HepG2 (cell line): ENCODE measurements at regions not wholly inside any gene's neighbourhood (a gene's known extent, or its start where the extent isn't known, plus 50 kb on each side); places are given as distances from the start of the nearest gene placed in this dataset.

Source experiments
- ATAC-seq: fragments of 200-7000 bp; cut with Tn5 transposase; 3 replicates; pipeline ENCODE4 v1.9.1; 2020; ENCODE audit warnings: mild to moderate bottlenecking, moderate library complexity
- BruUV-seq: library from RNA; stranded (reverse); fragments of 400-500 nt; replicated peaks from 2 replicates; lab custom pipeline; 2021; lab: Mats Ljungman, UMichigan
- CTCF ChIA-PET: fragments of 300-600 bp; formaldehyde crosslinking; extraction: SDS; loops from one replicate; lab custom pipeline; 2021; ENCODE audit warnings: low total read pairs, inconsistent platforms, low intra/inter-chr PET ratio; lab: Yijun Ruan, JAX
- POLR2A ChIA-PET: fragments of 350-600 bp; sonication (Branson Sonifier 250); formaldehyde crosslinking; loops from one replicate; lab custom pipeline; 2020; ENCODE audit warnings: antibody characterized with exemption, inconsistent platforms; lab: Yijun Ruan, JAX
- DNase-seq: peaks from one replicate; pipeline ENCODE4 v3.0.0-alpha.2; 2015; ENCODE audit warnings: low spot score
- FAIRE-seq: peaks from 3 replicates; lab custom pipeline; 2011; peaks lifted over from hg19 to GRCh38; lab: Jason Lieb, UNC
- H2AFZ ChIP-seq: one replicate; pipeline ENCODE4 v1.6.1; 2011; ENCODE audit warnings: low read length, inconsistent platforms
- H3K27ac ChIP-seq: fragments of 300-600 bp; 3 replicates; pipeline ENCODE4 v1.8.0; 2011; ENCODE audit warnings: mixed run types, mild to moderate bottlenecking, mixed read lengths, low read length, inconsistent platforms; ENCODE audit not compliant: insufficient read depth; ENCODE audit errors: extremely low read length
- H3K27me3 ChIP-seq, 2 experiments: fragments of 200-600 bp in 1 of 2; 2 replicates in 1 of 2; 3 replicates in 1 of 2; pipeline versions ENCODE4 v1.6.0 to v1.8.0; 2011; ENCODE audit warnings: low read length in 2 of 2, mild to moderate bottlenecking in 2 of 2, moderate library complexity in 2 of 2, inconsistent platforms in 1 of 2; ENCODE audit not compliant: insufficient read depth in 2 of 2, control insufficient read depth in 1 of 2
- H3K36me3 ChIP-seq, 2 experiments: fragments of 200-600 bp in 1 of 2; replicated peaks in 1 of 2; 2 replicates in 1 of 2; 3 replicates in 1 of 2; pipeline versions ENCODE4 v1.5.1 to v1.8.0; 2011; ENCODE audit warnings: low read length in 2 of 2, inconsistent platforms in 1 of 2; ENCODE audit not compliant: insufficient read depth in 2 of 2, control insufficient read depth in 1 of 2
- H3K4me1 ChIP-seq: 2 replicates; pipeline ENCODE4 v1.5.1; 2012; ENCODE audit warnings: low read length, inconsistent platforms; ENCODE audit not compliant: insufficient read depth
- H3K4me2 ChIP-seq: 2 replicates; pipeline ENCODE4 v1.6.0; 2011; ENCODE audit warnings: low read depth, low read length, inconsistent platforms
- H3K4me3 ChIP-seq, 3 experiments: fragments of 200-600 bp in 1 of 3; sonication (generic), shearing (Covaris generic) in 1 of 3; replicated peaks in 1 of 3; 2 replicates each; pipeline ENCODE4 v1.5.1; 2011 to 2016; ENCODE audit warnings: low read length in 3 of 3, inconsistent platforms in 2 of 3, low read depth in 2 of 3, mild to moderate bottlenecking in 2 of 3, control low read depth in 1 of 3, mixed read lengths in 1 of 3; ENCODE audit not compliant: insufficient read depth in 1 of 3
- H3K79me2 ChIP-seq: one replicate; pipeline ENCODE4 v1.6.1; 2011; ENCODE audit warnings: low read length, inconsistent platforms; ENCODE audit not compliant: insufficient read depth
- H3K9ac ChIP-seq: 2 replicates; pipeline ENCODE4 v1.6.0; 2011; ENCODE audit warnings: mild to moderate bottlenecking, low read depth, low read length, inconsistent platforms; ENCODE audit not compliant: insufficient read depth
- H3K9me3 ChIP-seq: 2 replicates; pipeline ENCODE4 v1.5.1; 2012; ENCODE audit warnings: mild to moderate bottlenecking, low read length
- H4K20me1 ChIP-seq: 2 replicates; pipeline ENCODE4 v1.6.0; 2011; ENCODE audit warnings: inconsistent platforms, mild to moderate bottlenecking, low read length, moderate library complexity; ENCODE audit not compliant: insufficient read depth
- ATF2 ChIP-seq: sonication (generic); formaldehyde crosslinking; IDR thresholded peaks from 2 replicates; pipeline ENCODE4 v1.4.0; 2020; ENCODE audit warnings: missing genetic modification reagents
- ATRX ChIP-seq: sonication (generic); formaldehyde crosslinking; IDR thresholded peaks from 2 replicates; pipeline ENCODE4 v1.4.0; 2020; ENCODE audit warnings: missing genetic modification reagents, borderline replicate concordance
- HNF1B ChIP-seq: sonication (generic); formaldehyde crosslinking; IDR thresholded peaks from 2 replicates; pipeline ENCODE4 v1.5.1; 2020; ENCODE audit warnings: mild to moderate bottlenecking, moderate library complexity, missing genetic modification reagents
- KDM4B ChIP-seq: sonication (generic); formaldehyde crosslinking; IDR thresholded peaks from 2 replicates; pipeline ENCODE4 v1.4.0; 2020; ENCODE audit warnings: missing genetic modification reagents
- MED8 ChIP-seq: sonication (generic); formaldehyde crosslinking; IDR thresholded peaks from 2 replicates; pipeline ENCODE4 v1.8.1; 2023; ENCODE audit warnings: mild to moderate bottlenecking, missing genetic modification reagents; ENCODE audit not compliant: insufficient replicate concordance
- POLR2G ChIP-seq: fragments of 200-400 bp; formaldehyde crosslinking; IDR thresholded peaks from 2 replicates; pipeline ENCODE4 v1.6.1; 2018; ENCODE audit warnings: mild to moderate bottlenecking, low read depth, low read length, moderate library complexity
- RELA ChIP-seq: sonication (generic); formaldehyde crosslinking; IDR thresholded peaks from 2 replicates; pipeline ENCODE4 v1.4.0; 2020; ENCODE audit warnings: missing genetic modification reagents
- SMAD3 ChIP-seq: sonication (generic); formaldehyde crosslinking; IDR thresholded peaks from 2 replicates; pipeline ENCODE4 v1.4.0; 2020; ENCODE audit warnings: missing genetic modification reagents
- SUZ12 ChIP-seq: fragments of 150-350 bp; IDR thresholded peaks from 2 replicates; pipeline ENCODE4 v1.6.1; 2014; ENCODE audit warnings: low read depth, low read length
- TBL1XR1 ChIP-seq: fragments of 150-350 bp; IDR thresholded peaks from 2 replicates; pipeline ENCODE4 v1.6.1; 2014; ENCODE audit warnings: borderline replicate concordance, low read length; ENCODE audit not compliant: partially characterized antibody
- TFAP4 ChIP-seq: sonication (generic); IDR thresholded peaks from 2 replicates; pipeline ENCODE4 v1.6.1; 2016; ENCODE audit warnings: low read depth, borderline replicate concordance
- ZNF124 ChIP-seq: sonication (generic); formaldehyde crosslinking; IDR thresholded peaks from 2 replicates; pipeline ENCODE4 v1.4.0; 2020; ENCODE audit warnings: missing genetic modification reagents
- ZNF207 ChIP-seq: fragments of 450-650 bp; IDR thresholded peaks from 2 replicates; pipeline ENCODE4 v1.6.1; 2016; ENCODE audit warnings: antibody characterized with exemption, borderline replicate concordance
- ZNF431 ChIP-seq: sonication (generic); formaldehyde crosslinking; IDR thresholded peaks from 2 replicates; pipeline ENCODE4 v1.9.0; 2022; ENCODE audit warnings: missing genetic modification reagents, low read depth, mild to moderate bottlenecking, borderline replicate concordance
- ZNF549 ChIP-seq: sonication (generic); formaldehyde crosslinking; IDR thresholded peaks from 2 replicates; pipeline ENCODE4 v1.5.0; 2020; ENCODE audit warnings: missing genetic modification reagents
- ZNF616 ChIP-seq: sonication (generic); formaldehyde crosslinking; IDR thresholded peaks from 2 replicates; pipeline ENCODE4 v1.5.0; 2020; ENCODE audit warnings: low read depth, mild to moderate bottlenecking, missing genetic modification reagents
- ZNF761 ChIP-seq: sonication (generic); formaldehyde crosslinking; conservative IDR thresholded peaks from 2 replicates; pipeline ENCODE4 v1.4.0; 2020; ENCODE audit warnings: mild to moderate bottlenecking, missing genetic modification reagents
- ZNF879 ChIP-seq: sonication (generic); formaldehyde crosslinking; IDR thresholded peaks from 2 replicates; pipeline ENCODE4 v1.8.1; 2023; ENCODE audit warnings: missing genetic modification reagents
- WGBS: methylation state at CpG from one replicate; pipeline ENCODE4 v1.1.6; 2017; ENCODE audit warnings: low lambda C conversion rate; 5-methylcytosine and 5-hydroxymethylcytosine counted together
- in situ Hi-C: cut with HindIII; loops from 2 replicates; pipeline ENCODE4 v1.10.0; 2017; ENCODE audit warnings: low pct_unique_long_range_greater_than_20kb; ENCODE audit not compliant: extremely low pct_ligation_motif_present
- intact Hi-C: fragments of 100-400 bp; cut with micrococcal nuclease; formaldehyde crosslinking; loops from one replicate; pipeline ENCODE4 v1.10.0; 2022; ENCODE audit not compliant: unreplicated experiment

- Histone ChIP-seq H3K79me2 (no peaks in the 10 kb centered on the region), H3K36me3 (no peaks in the 10 kb centered on the region), H2AFZ (no peak overlapping the region), H3K4me3 (no peak overlapping the region), H3K27me3 (no peaks in the 10 kb centered on the region), H3K9me3 (no peaks in the 10 kb centered on the region), H3K4me1 (no peaks in the 10 kb centered on the region), H3K27ac (no peak overlapping the region), H3K4me2 (no peak overlapping the region), H4K20me1 (no peaks in the 10 kb centered on the region), H3K9ac (no peak overlapping the region)
- no TSS peak for BruUV-seq
- no peak for FAIRE-seq
- in situ Hi-C loops (no loop called here), intact Hi-C loops (no loop called here)
- CTCF ChIA-PET: no interaction called here
- POLR2A ChIA-PET: no interaction called here
- ATAC-seq: no peak
- TF ChIP-seq ZNF879 (CRISPR knock-in tag) (no peak), TFAP4 (no peak), ZNF549 (no peak), ZNF431 (CRISPR knock-in tag) (no peak), SMAD3 (no peak), MED8 (CRISPR knock-in tag) (no peak)
- DNase-seq: no peak
- 1% methylated on average over 2 of the region's 2 CpGs for WGBS
Measured at GRCh38 chr6:71473926-71474325, 185.3 kb downstream of the OGFRL1 start.

- H3K27me3 ChIP-seq: no peaks in the 10 kb centered on the region
- DNase-seq: no peak
- intact Hi-C loops (no loop called here), in situ Hi-C loops (no loop called here)
- no peak overlapping the region for H2AFZ ChIP-seq
- WGBS: 0% methylated on average over 1 of the region's 1 CpG
- POLR2A ChIA-PET: no interaction called here
- H3K4me1 ChIP-seq: no peaks in the 10 kb centered on the region
- no TSS peak for BruUV-seq
- H3K36me3 ChIP-seq: no peaks in the 10 kb centered on the region
- no peak for FAIRE-seq
- no peak overlapping the region for H3K9ac ChIP-seq
- no peak for ATAC-seq
- H3K4me3 ChIP-seq: no peak overlapping the region
- no peak overlapping the region for H3K4me2 ChIP-seq
- no peaks in the 10 kb centered on the region for H4K20me1 ChIP-seq
- CTCF ChIA-PET: no interaction called here
- no peak overlapping the region for H3K27ac ChIP-seq
- H3K79me2 ChIP-seq: no peaks in the 10 kb centered on the region
- no peaks in the 10 kb centered on the region for H3K9me3 ChIP-seq
- no peak for TF ChIP-seq ZNF616 (CRISPR knock-in tag)
- TF ChIP-seq TBL1XR1: no peak
- no peak for TF ChIP-seq ZNF207
- TF ChIP-seq RELA (CRISPR knock-in tag): no peak
- no peak for TF ChIP-seq ATRX (CRISPR knock-in tag)
- TF ChIP-seq SUZ12: no peak
- no peak for TF ChIP-seq ZNF124 (CRISPR knock-in tag)
- TF ChIP-seq KDM4B: no peak
- no peak for TF ChIP-seq ATF2
- no peak for TF ChIP-seq POLR2G
- no peak for TF ChIP-seq HNF1B (CRISPR knock-in tag)
- no peak for TF ChIP-seq ZNF761 (CRISPR knock-in tag)
Measured at GRCh38 chr6:71474942-71475341, 186.3 kb downstream of the OGFRL1 start.
